ENCODE measurements at regions not wholly inside any gene's neighbourhood (a gene's known extent, or its start where the extent isn't known, plus 50 kb on each side); places are given as distances from the start of the nearest gene placed in this dataset.

DNA sequence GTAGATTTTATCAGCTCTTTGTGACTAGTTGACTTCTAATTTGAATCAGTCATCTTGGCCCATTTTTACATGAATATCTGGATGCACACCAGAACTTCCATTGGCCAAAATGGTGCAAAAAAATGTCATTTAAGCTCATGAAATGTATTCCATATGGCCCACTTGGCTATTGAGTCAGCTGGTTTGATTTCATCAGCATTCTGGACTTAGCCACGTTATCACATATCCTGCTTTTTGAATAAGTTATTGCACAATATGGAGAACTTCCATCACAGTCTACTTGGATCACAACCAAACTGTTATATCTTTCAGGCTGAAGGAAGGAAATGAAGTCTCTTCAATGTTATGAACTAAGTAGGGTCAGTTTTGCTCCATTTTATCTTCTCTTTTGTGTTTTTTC is 640.6 kb downstream of the PCDH7 start:
- no peak overlapping the region for H2BK15ac ChIP-seq (ENCODE audit: low read length)
- H3K18ac ChIP-seq (ENCODE audit: extremely low read depth, low read length) = no peak overlapping the region
- no peak overlapping the region for H3K27ac ChIP-seq (ENCODE audit: low read depth, low read length)
- no peaks in the 10 kb centered on the region for H4K20me1 ChIP-seq (replicated peaks in 1 of 2; ENCODE audit: control insufficient read depth in 1 of 2, insufficient read depth in 2 of 2, low read length in 2 of 2)
- WGBS, 2 experiments (ENCODE audit: extremely low coverage in 1 of 2, insufficient coverage in 1 of 2, insufficient read length in 1 of 2, insufficient replicate concordance in 2 of 2, low coverage in 1 of 2, low lambda C conversion rate in 2 of 2, missing lambda C conversion rate in 1 of 2) = 88% methylated on average over 1 of the region's 1 CpG; no CpG with 5 or more reads in 1 of the 2 experiments
- FAIRE-seq (no peak), DNase-seq (ENCODE audit: low read depth in 1 of 2, low spot score in 2 of 2) (no peak)
- no peak overlapping the region for H4K91ac ChIP-seq (replicated peaks; ENCODE audit: insufficient read length, low read length)
- H4K5ac ChIP-seq (ENCODE audit: insufficient read length, low read depth, low read length) = no peak overlapping the region
- H2BK12ac ChIP-seq (ENCODE audit: low read depth, low read length) = no peak overlapping the region
- no peak overlapping the region for H2BK5ac ChIP-seq (ENCODE audit: low read depth, low read length)
- no peak overlapping the region for H3K4ac ChIP-seq (replicated peaks; ENCODE audit: insufficient read length, low read depth, low read length)
- no peaks in the 10 kb centered on the region for H3K27me3 ChIP-seq (replicated peaks in 1 of 4; ENCODE audit: control insufficient read depth in 3 of 4, extremely low read depth in 1 of 4, insufficient read depth in 3 of 4, low read length in 3 of 4)
- no peaks in the 10 kb centered on the region for H3K79me1 ChIP-seq (ENCODE audit: low read depth, low read length)
- no peak overlapping the region for H2AK5ac ChIP-seq (ENCODE audit: low read depth, low read length)
- H3K4me3 ChIP-seq (ENCODE audit: extremely low read depth in 1 of 4, insufficient read depth in 2 of 4, low read depth in 3 of 4, low read length in 4 of 4) = no peak overlapping the region
- no peak overlapping the region for H3K56ac ChIP-seq (replicated peaks; ENCODE audit: insufficient read length, low read depth, low read length)
- H3K14ac ChIP-seq (ENCODE audit: insufficient read length) = no peak overlapping the region
- H4K8ac ChIP-seq (ENCODE audit: extremely low read depth, insufficient read depth, low read length) = no peak overlapping the region
- no peak overlapping the region for H3K9ac ChIP-seq (replicated peaks in 1 of 4; ENCODE audit: extremely low read depth in 1 of 4, low read depth in 3 of 4, low read length in 3 of 4)
- ChIA-PET POLR2A (ENCODE audit: partially characterized antibody) (no interaction called here), CTCF (ENCODE audit: partially characterized antibody) (no interaction called here)
- H3K9me3 ChIP-seq (ENCODE audit: insufficient read depth in 2 of 2, low read depth in 1 of 2, low read length in 1 of 2) = no peaks in the 10 kb centered on the region; a peak in 1 of 4 replicates
- H3K79me2 ChIP-seq (ENCODE audit: control insufficient read depth in 1 of 2, insufficient read depth in 2 of 2, low read length in 2 of 2) = no peaks in the 10 kb centered on the region
- H2AFZ ChIP-seq (ENCODE audit: low read length) = no peak overlapping the region
- no peak overlapping the region for H2BK120ac ChIP-seq (replicated peaks; ENCODE audit: low read depth, low read length)
- no peak overlapping the region for H2BK20ac ChIP-seq (ENCODE audit: low read length)
- H3K4me1 ChIP-seq (replicated peaks in 1 of 4; ENCODE audit: control insufficient read depth in 3 of 4, insufficient read depth in 4 of 4, low read length in 3 of 4) = no peaks in the 10 kb centered on the region; a peak in 1 of 7 replicates
- H3K36me3 ChIP-seq (ENCODE audit: control insufficient read depth in 2 of 4, insufficient read depth in 4 of 4, low read length in 3 of 4) = no peaks in the 10 kb centered on the region
- no peaks in the 10 kb centered on the region for H3K23me2 ChIP-seq (ENCODE audit: low read depth, low read length)
- no peak overlapping the region for H3K23ac ChIP-seq (ENCODE audit: insufficient read length)
- no peak overlapping the region for H3K4me2 ChIP-seq (ENCODE audit: insufficient read depth in 1 of 2, low read depth in 2 of 2, low read length in 2 of 2)
- TF ChIP-seq, protein P1, sequence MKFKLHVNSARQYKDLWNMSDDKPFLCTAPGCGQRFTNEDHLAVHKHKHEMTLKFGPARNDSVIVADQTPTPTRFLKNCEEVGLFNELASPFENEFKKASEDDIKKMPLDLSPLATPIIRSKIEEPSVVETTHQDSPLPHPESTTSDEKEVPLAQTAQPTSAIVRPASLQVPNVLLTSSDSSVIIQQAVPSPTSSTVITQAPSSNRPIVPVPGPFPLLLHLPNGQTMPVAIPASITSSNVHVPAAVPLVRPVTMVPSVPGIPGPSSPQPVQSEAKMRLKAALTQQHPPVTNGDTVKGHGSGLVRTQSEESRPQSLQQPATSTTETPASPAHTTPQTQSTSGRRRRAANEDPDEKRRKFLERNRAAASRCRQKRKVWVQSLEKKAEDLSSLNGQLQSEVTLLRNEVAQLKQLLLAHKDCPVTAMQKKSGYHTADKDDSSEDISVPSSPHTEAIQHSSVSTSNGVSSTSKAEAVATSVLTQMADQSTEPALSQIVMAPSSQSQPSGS (IDR thresholded peaks at IDR 0.05; ENCODE audit: low read length) = no peak
- TF ChIP-seq CREB1 (IDR thresholded peaks at IDR 0.05) (no peak), HDAC2 (IDR thresholded peaks at IDR 0.05; ENCODE audit: borderline replicate concordance in 1 of 2, low read depth in 2 of 2, low read length in 2 of 2) (no peak), ZNF274 (IDR thresholded peaks at IDR 0.05; ENCODE audit: borderline replicate concordance, extremely low read depth, low read length) (no peak), SAP30 (IDR thresholded peaks at IDR 0.05; ENCODE audit: insufficient read depth, insufficient replicate concordance, low read length) (no peak), KDM5A (IDR thresholded peaks at IDR 0.05; ENCODE audit: low read length) (no peak), SP2 (IDR thresholded peaks at IDR 0.05; ENCODE audit: low read length) (no peak)
